WTC11 (cell line): ENCODE measurements at regions not wholly inside any gene's neighbourhood (a gene's known extent, or its start where the extent isn't known, plus 50 kb on each side); places are given as distances from the start of the nearest gene placed in this dataset.

ENCODE experiments used
- ATAC-seq: fragments of 200-7000 bp; cut with Tn5 transposase; 2 replicates; pipeline ENCODE4 v1.10.0; 2021; ENCODE audit warnings: mild to moderate bottlenecking, moderate library complexity
- CTCF ChIA-PET: fragments of 300-600 bp; sonication (Branson Sonifier 250); formaldehyde crosslinking; loops from one replicate; lab custom pipeline; 2021; ENCODE audit warnings: antibody characterized with exemption; lab: Charles Lee
- POLR2A ChIA-PET: fragments of 350-600 bp; sonication (Branson Sonifier 250); formaldehyde crosslinking; loops from one replicate; lab custom pipeline; 2021; ENCODE audit warnings: antibody characterized with exemption; lab: Charles Lee
- DNase-seq: peaks from one replicate; pipeline ENCODE4 v3.0.0; 2021; ENCODE audit warnings: low spot score
- H3K27ac Mint-ChIP-seq: 2 replicates; pipeline ENCODE4 v1.8.0; 2021; ENCODE audit warnings: mixed read lengths
- H3K27me3 Mint-ChIP-seq: 2 replicates; pipeline ENCODE4 v1.8.0; 2021; ENCODE audit warnings: low read depth, mild to moderate bottlenecking, moderate library complexity, mixed read lengths
- H3K36me3 Mint-ChIP-seq: 2 replicates; pipeline ENCODE4 v1.8.0; 2021; ENCODE audit warnings: mixed read lengths
- H3K4me1 Mint-ChIP-seq: 2 replicates; pipeline ENCODE4 v1.8.0; 2022; ENCODE audit warnings: mixed read lengths
- H3K4me3 Mint-ChIP-seq: 2 replicates; pipeline ENCODE4 v1.8.0; 2021; ENCODE audit warnings: mild to moderate bottlenecking, moderate library complexity, mixed read lengths
- H3K9me3 Mint-ChIP-seq: 2 replicates; pipeline ENCODE4 v1.8.0; 2021; ENCODE audit warnings: mixed read lengths
- AFF4 ChIP-seq: sonication (generic); formaldehyde crosslinking; IDR thresholded peaks from 2 replicates; pipeline ENCODE4 v1.8.1; 2023; ENCODE audit warnings: mild to moderate bottlenecking, missing genetic modification reagents, borderline replicate concordance
- AR ChIP-seq: fragments of 250-450 bp; sonication (Bioruptor Pico); IDR thresholded peaks from 2 replicates; pipeline ENCODE4 v1.9.0; 2021; ENCODE audit warnings: mild to moderate bottlenecking
- ATF1 ChIP-seq: sonication (generic); formaldehyde crosslinking; IDR thresholded peaks from 2 replicates; pipeline ENCODE4 v1.8.1; 2023; ENCODE audit warnings: mild to moderate bottlenecking, moderate library complexity, missing genetic modification reagents
- CREB1 ChIP-seq: sonication (generic); formaldehyde crosslinking; IDR thresholded peaks from 2 replicates; pipeline ENCODE4 v1.8.0; 2023; ENCODE audit warnings: mild to moderate bottlenecking, missing genetic modification reagents
- E2F4 ChIP-seq: sonication (generic); formaldehyde crosslinking; IDR thresholded peaks from 2 replicates; pipeline ENCODE4 v1.8.1; 2022; ENCODE audit warnings: low read depth, mild to moderate bottlenecking, moderate library complexity, missing genetic modification reagents, borderline replicate concordance
- E2F5 ChIP-seq: sonication (generic); formaldehyde crosslinking; IDR thresholded peaks from 2 replicates; pipeline ENCODE4 v1.8.1; 2022; ENCODE audit warnings: mild to moderate bottlenecking, moderate library complexity, missing genetic modification reagents
- EMX1 ChIP-seq: fragments of 250-450 bp; sonication (Bioruptor Pico); IDR thresholded peaks from 2 replicates; pipeline ENCODE4 v1.8.0; 2021; ENCODE audit warnings: mild to moderate bottlenecking
- ERG ChIP-seq: fragments of 250-450 bp; sonication (Bioruptor Pico); IDR thresholded peaks from 2 replicates; pipeline ENCODE4 v1.8.0; 2021; ENCODE audit warnings: mild to moderate bottlenecking
- ETV6 ChIP-seq: sonication (generic); formaldehyde crosslinking; IDR thresholded peaks from 2 replicates; pipeline ENCODE4 v1.8.1; 2022; ENCODE audit warnings: mild to moderate bottlenecking, missing genetic modification reagents
- JUN ChIP-seq: sonication (generic); formaldehyde crosslinking; IDR thresholded peaks from 2 replicates; pipeline ENCODE4 v1.8.0; 2023; ENCODE audit warnings: mild to moderate bottlenecking, missing genetic modification reagents
- KAT7 ChIP-seq: sonication (generic); formaldehyde crosslinking; IDR thresholded peaks from 2 replicates; pipeline ENCODE4 v1.8.1; 2023; ENCODE audit warnings: missing genetic modification reagents, mild to moderate bottlenecking, borderline replicate concordance
- MYBL2 ChIP-seq: sonication (generic); formaldehyde crosslinking; IDR thresholded peaks from 2 replicates; pipeline ENCODE4 v1.8.1; 2023; ENCODE audit warnings: mild to moderate bottlenecking, moderate library complexity, missing genetic modification reagents
- NFYB ChIP-seq: sonication (generic); formaldehyde crosslinking; conservative IDR thresholded peaks from 2 replicates; pipeline ENCODE4 v1.8.0; 2022; ENCODE audit warnings: low read depth, missing genetic modification reagents
- SMAD3 ChIP-seq: sonication (generic); formaldehyde crosslinking; IDR thresholded peaks from 2 replicates; pipeline ENCODE4 v1.8.0; 2022; ENCODE audit warnings: missing genetic modification reagents, mild to moderate bottlenecking, borderline replicate concordance
- STAT6 ChIP-seq: sonication (generic); formaldehyde crosslinking; conservative IDR thresholded peaks from 2 replicates; pipeline ENCODE4 v1.8.1; 2023; ENCODE audit warnings: mild to moderate bottlenecking, low read depth, missing genetic modification reagents, moderate library complexity
- TCF7 ChIP-seq: sonication (generic); formaldehyde crosslinking; IDR thresholded peaks from 2 replicates; pipeline ENCODE4 v1.8.0; 2022; ENCODE audit warnings: mild to moderate bottlenecking, low read depth, missing genetic modification reagents, moderate library complexity
- USF1 ChIP-seq: sonication (generic); formaldehyde crosslinking; IDR thresholded peaks from 2 replicates; pipeline ENCODE4 v1.8.0; 2022; ENCODE audit warnings: mild to moderate bottlenecking, missing genetic modification reagents
- USF2 ChIP-seq: sonication (generic); formaldehyde crosslinking; IDR thresholded peaks from 2 replicates; pipeline ENCODE4 v1.8.1; 2023; ENCODE audit warnings: mild to moderate bottlenecking, missing genetic modification reagents, moderate library complexity
- ZNF423 ChIP-seq: fragments of 250-450 bp; sonication (Bioruptor Pico); IDR thresholded peaks from 2 replicates; pipeline ENCODE4 v2.1.2; 2022; ENCODE audit warnings: mild to moderate bottlenecking, moderate library complexity
- ZSCAN18 ChIP-seq: fragments of 250-450 bp; sonication (Bioruptor Pico); IDR thresholded peaks from 2 replicates; pipeline ENCODE4 v2.1.2; 2022; ENCODE audit warnings: mild to moderate bottlenecking, moderate library complexity

- no peak for TF ChIP-seq STAT6 (CRISPR knock-in tag)
- no peak for TF ChIP-seq NFYB (CRISPR knock-in tag)
- no peak for TF ChIP-seq USF1
- no peak for TF ChIP-seq ATF1
- TF ChIP-seq TCF7 (CRISPR knock-in tag): no peak
- TF ChIP-seq SMAD3 (CRISPR knock-in tag): no peak
- no peak for TF ChIP-seq E2F5 (CRISPR knock-in tag)
- no peak for TF ChIP-seq MYBL2 (CRISPR knock-in tag)
- no peak for TF ChIP-seq JUN (CRISPR knock-in tag)
- TF ChIP-seq ZSCAN18 (CRISPR knock-in tag): no peak
- TF ChIP-seq AR: no peak
Observed at GRCh38 chr3:18840535-18841137, 307.7 kb upstream of the KCNH8 start (continued).

- Mint-ChIP-seq H3K36me3 (no peaks in the 10 kb centered on the region), H3K27me3 (no peaks in the 10 kb centered on the region), H3K27ac (no peak overlapping the region), H3K9me3 (no peaks in the 10 kb centered on the region), H3K4me1 (peaks cover 29% of the 10 kb centered on the region), H3K4me3 (no peak overlapping the region)
- ChIA-PET CTCF (no interaction called here), POLR2A (no interaction called here)
- no peak for ATAC-seq
- DNase-seq: no peak
- TF ChIP-seq ETV6: no peak
- TF ChIP-seq ERG: no peak
- TF ChIP-seq EMX1 (CRISPR knock-in tag): no peak
- TF ChIP-seq KAT7: no peak
- no peak for TF ChIP-seq E2F4 (CRISPR knock-in tag)
- TF ChIP-seq CREB1 (CRISPR knock-in tag): no peak
- no peak for TF ChIP-seq AFF4 (CRISPR knock-in tag)
- no peak for TF ChIP-seq SMAD3 (CRISPR knock-in tag)
- TF ChIP-seq ZNF423 (CRISPR knock-in tag): no peak
- no peak for TF ChIP-seq USF2 (CRISPR knock-in tag)
Observed at GRCh38 chr3:18838758-18839157, 309.6 kb upstream of the KCNH8 start.
